Femur (tissue), 1 donor: ENCODE measurements at regions not wholly inside any gene's neighbourhood (a gene's known extent, or its start where the extent isn't known, plus 50 kb on each side); places are given as distances from the start of the nearest gene placed in this dataset.

Experiments
- DNase-seq: peaks from one replicate; pipeline ENCODE4 v3.0.0-alpha.2; 2017

DNA sequence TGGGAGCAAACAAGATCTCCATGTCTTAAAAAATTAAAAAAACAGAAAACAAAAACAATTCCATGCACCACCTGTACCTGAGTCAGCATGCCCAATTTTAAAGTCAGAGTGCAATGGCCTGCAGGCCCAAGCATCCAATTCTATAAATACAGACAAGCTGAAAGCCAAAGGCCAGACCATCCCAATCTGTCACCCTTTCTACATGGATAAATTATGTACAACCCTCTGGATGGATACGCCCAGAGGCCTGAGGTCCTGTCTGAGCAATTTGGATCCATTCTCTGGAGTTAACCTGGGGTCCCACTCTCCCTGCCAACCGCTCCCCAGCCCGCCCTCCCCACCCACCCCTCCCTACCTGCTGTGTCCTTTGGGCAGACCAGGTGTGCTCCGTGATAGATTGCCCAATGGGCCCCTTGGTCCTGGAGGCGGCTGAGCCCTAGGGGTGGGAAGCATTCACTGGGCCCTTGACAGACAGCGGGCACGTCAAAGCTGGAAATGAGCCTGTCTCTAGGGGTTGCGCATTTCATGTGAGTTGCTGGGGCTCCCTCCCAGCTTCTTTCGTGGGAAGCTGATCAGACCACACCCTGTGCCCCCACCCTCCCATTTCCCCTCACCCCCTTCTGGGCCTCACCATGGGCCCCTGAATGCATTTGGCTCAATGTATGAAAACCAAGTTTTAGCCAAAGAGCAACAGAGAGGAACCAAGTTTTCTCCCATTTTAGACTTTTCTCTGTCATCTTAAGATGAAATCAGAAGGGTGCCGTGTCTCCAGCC, 171.3 kb downstream of the BCL11B start:
- DNase-seq = no peak

DNA sequence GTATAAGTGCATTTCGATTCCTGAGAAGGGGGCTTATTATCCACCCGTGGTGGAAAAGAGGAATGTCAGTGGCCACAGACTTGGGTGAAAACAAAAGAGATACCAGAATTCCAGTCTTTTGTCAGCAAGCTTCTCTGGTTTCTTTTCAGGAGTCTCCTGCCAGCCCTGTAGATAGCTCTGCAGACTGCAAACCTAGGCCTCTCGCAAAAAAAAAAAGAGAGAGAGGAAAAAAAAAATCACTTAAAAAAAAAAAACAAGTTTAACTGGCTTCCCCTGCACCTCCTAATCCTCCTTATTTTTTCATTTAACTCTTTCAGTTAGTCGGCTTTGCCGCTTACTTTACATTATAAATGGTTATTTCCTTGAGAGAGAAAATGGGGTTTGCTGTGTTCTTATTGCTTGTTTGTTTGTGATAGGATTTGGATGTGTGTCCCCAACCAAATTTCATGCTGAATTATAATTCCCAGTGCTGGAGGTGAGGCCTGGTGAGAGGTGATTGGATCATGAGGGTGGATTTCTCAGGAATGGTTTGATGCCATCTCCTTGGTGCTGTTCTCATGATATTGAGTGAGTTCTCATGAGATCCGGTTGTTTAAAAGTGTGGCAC, 170.0 kb downstream of the BCL11B start:
- no peak for DNase-seq

DNA sequence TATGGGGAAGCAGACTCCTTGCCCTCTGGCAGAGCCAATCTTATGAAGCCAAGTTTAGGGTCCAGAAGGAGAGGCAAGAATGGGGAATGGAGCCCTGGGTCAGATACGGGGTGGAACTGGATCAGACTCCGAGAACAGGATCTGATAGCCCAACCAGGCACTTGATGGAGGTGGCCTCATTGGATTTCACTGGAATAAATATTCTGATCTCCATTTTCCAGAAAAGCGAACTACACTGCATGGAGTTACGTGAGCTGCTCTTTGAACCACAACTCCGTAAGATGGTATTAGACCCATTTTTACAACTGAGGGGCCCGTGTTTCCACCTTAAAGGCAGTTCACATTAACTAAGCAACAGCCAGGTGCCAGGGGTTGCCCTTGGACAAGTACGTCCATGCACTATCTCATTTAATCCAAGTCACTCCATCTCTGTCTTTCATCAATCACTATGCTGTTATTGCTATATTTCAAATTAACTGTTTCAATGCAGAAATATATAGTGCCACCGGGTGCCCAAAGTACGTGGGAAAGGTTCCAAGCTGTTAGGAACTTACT, 155.2 kb downstream of the BCL11B start:
- no peak for DNase-seq

DNA sequence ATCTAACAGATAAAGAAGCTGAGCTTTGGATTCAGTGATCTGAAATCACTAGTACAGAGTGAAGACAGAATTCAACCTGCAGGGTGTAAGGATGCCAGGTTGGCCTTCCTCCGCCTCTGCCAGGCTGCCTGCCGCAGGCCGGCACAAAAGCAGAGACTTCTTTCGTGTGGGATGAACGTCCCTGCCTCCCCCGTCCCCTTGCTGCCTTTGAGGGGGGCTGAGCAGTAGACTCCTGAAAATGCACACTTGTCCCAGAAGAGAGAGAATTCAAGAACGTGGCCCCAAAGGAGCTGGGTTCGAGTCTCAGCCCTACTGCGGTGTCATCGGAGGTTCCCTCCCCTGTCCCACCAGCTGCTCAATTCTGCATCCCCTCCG, 154.3 kb downstream of the BCL11B start:
- no peak for DNase-seq

DNA sequence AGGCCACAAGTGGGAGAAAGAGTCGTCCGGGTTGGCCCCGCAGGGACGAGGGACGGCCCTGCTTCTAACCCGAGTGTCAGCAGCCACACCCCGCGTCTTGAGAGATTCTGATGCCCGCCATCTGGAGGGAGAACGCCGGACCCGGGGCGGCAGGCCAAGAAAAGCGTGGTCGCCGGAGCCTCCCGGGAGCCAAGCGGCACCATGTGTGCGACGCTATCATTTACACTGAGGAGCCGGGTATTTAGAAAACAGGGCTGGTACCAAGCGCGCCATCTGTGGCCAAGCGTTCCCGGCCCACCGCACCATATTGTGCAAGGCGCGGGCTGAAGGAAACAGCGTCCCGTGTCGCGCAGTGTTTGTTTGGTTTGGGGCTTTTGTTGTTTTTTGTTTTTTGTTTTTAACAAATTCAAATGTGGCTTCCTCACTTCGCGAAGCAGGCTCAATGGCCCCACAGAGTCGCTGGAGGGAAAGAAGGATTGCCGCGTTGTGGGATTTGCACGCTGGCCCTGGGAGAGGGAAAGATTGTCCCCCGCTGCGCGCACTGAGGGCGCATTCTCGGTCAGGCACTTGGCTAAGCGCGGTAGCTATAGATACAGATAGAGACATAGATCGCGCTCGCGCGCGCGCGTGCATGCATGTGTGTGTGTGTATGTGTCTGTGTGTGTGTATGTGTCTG, 153.8 kb downstream of the BCL11B start:
- peak; percentile 53 for DNase-seq

DNA sequence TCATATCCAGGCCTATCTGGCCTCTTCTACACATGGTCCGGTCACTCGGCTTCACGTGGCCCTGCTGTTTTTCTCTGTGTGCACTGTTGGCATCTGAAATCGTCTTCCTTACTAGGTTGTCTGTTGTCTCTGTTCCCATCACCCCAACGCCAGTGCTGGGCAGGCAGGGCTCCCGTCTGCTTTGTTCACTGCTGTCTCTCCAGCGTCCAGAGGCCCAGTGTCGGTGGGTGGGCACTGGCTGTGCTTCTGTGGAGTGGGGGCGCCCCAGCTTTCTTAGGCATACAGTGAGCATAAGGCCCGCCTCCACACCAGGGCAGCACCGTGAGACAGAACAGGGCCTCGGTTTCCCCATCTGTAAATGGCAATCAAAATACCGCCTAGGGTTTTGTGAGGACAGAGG, 153.1 kb downstream of the BCL11B start:
- DNase-seq = no peak
